NCI-H146 treated with DMSO at 0.1 percent for 48 hours (cell line): ENCODE measurements at regions not wholly inside any gene's neighbourhood (a gene's known extent, or its start where the extent isn't known, plus 50 kb on each side); places are given as distances from the start of the nearest gene placed in this dataset.

Experiments used
- DNase-seq: peaks from one replicate; lab custom pipeline; 2025; ENCODE audit not compliant: unreplicated experiment; lab: John Stamatoyannopoulos, UW

DNA sequence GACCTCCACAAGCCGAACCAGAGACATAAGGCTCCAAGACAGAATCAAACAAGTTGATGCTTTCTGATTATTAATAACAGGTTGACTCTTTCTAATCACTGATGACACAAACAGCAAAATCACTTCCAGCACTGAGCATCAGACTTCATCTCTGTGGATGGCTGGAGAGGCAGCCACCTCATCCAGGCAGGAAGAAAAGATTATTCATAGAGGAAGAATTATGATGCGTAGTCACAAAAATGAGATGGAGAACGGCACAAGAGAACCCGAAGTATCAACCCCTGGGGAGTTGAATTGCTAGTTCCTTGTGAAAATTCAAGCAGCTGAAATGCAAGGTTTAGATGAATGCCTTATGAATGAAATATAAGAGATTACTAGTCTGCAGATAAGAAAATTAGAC is 49.9 kb upstream of the LMCD1 start:
- no peak for DNase-seq
